Esophagus squamous epithelium (tissue), 5 donors: ENCODE measurements at regions not wholly inside any gene's neighbourhood (a gene's known extent, or its start where the extent isn't known, plus 50 kb on each side); places are given as distances from the start of the nearest gene placed in this dataset.
"Not testable (repeated sequence)": the region's sequence is repeated elsewhere in the genome, so short reads cannot be mapped to it uniquely, and the experiment has no call there.

Experiments used
- DNase-seq: peaks from one replicate; lab custom pipeline; 2025; lab: John Stamatoyannopoulos, UW
- H3K27ac ChIP-seq, 4 donors: fragments of 200-600 bp; sonication (generic); one replicate each; pipeline ENCODE4 v1.5.1; 2016 to 2019; ENCODE audit warnings: mild to moderate bottlenecking in 1 of 4
- H3K27me3 ChIP-seq, 4 donors: fragments of 200-600 bp; sonication (generic); 1 replicate in 3 of 4; 2 replicates in 1 of 4; pipeline versions ENCODE4 v1.5.1 to v1.6.0; 2017 to 2021; ENCODE audit warnings: antibody characterized with exemption in 1 of 4
- H3K36me3 ChIP-seq, 3 donors: fragments of 200-600 bp; sonication (generic); one replicate each; pipeline ENCODE4 v1.5.1; 2016 to 2019
- H3K4me1 ChIP-seq, 3 donors: fragments of 200-600 bp; sonication (generic); one replicate each; pipeline ENCODE4 v1.5.1; 2017 to 2019
- H3K4me3 ChIP-seq, 4 donors: fragments of 200-600 bp; sonication (generic); 1 replicate in 3 of 4; 2 replicates in 1 of 4; pipeline ENCODE4 v1.5.1; 2016 to 2019; ENCODE audit warnings: mild to moderate bottlenecking in 2 of 4, moderate library complexity in 1 of 4
- H3K9me3 ChIP-seq, 3 donors: fragments of 200-600 bp; sonication (generic); one replicate each; pipeline ENCODE4 v1.5.1; 2016 to 2019
- CTCF ChIP-seq, 6 experiments: fragments of 450-650 bp in 4 of 6; fragments of 200-600 bp in 2 of 6; sonication (generic) in 2 of 6; IDR thresholded peaks; one replicate each; pipeline ENCODE4 v1.5.1; 2016 to 2019; ENCODE audit warnings: antibody characterized with exemption in 6 of 6, mild to moderate bottlenecking in 4 of 6, moderate library complexity in 4 of 6
- POLR2A ChIP-seq, 4 donors: fragments of 450-650 bp; IDR thresholded peaks; one replicate each; pipeline ENCODE4 v1.6.1; 2017; ENCODE audit warnings: antibody characterized with exemption in 4 of 4, mild to moderate bottlenecking in 4 of 4, moderate library complexity in 3 of 4
- WGBS, 2 donors: methylation state at CpG; one replicate each; pipeline ENCODE4 v1.1.5; 2018; 5-methylcytosine and 5-hydroxymethylcytosine counted together
- intact Hi-C: fragments of 100-400 bp; cut with DNase I; formaldehyde crosslinking; loops from one replicate; pipeline ENCODE4 v1.15.0; 2022
- donor health status: DM: yes; HTN: yes; CAD: no.

- no peak for TF ChIP-seq CTCF (IDR thresholded peaks at IDR 0.05)
- TF ChIP-seq POLR2A (IDR thresholded peaks at IDR 0.05), result no peak
- Histone ChIP-seq H3K4me1 (peaks cover 0 to 35% (median 4%) of the 10 kb centered on the region in 3 donors), H3K9me3 (no peaks in the 10 kb centered on the region), H3K27me3 (no peaks in the 10 kb centered on the region), H3K27ac (no peak overlapping the region), H3K36me3 (no peaks in the 10 kb centered on the region), H3K4me3 (no peak overlapping the region)
- no peak for DNase-seq
- intact Hi-C loops, result no loop called here
- 64 to 68% methylated on average over 8 of the region's 8 CpGs for WGBS, 2 donors
Measured at GRCh38 chr3:27043328-27043955, 325.7 kb downstream of the NEK10 start.

GRCh38 chr3:27044931-27045481 is 324.2 kb downstream of the NEK10 start:
- Histone ChIP-seq H3K27ac (no peak overlapping the region), H3K9me3 (no peaks in the 10 kb centered on the region), H3K4me1 (peaks cover 0 to 35% (median 4%) of the 10 kb centered on the region in 3 donors), H3K27me3 (no peaks in the 10 kb centered on the region), H3K36me3 (no peaks in the 10 kb centered on the region), H3K4me3 (no peak overlapping the region)
- TF ChIP-seq CTCF (IDR thresholded peaks at IDR 0.05), result no peak
- TF ChIP-seq POLR2A (IDR thresholded peaks at IDR 0.05), result no peak
- WGBS, 2 donors, result 40 to 49% methylated on average over 2 of the region's 2 CpGs
- intact Hi-C loops, result no loop called here
- no peak for DNase-seq

- Histone ChIP-seq H3K27ac (peak overlapping the region in 2 of 4 donors; percentile 13 to 48), H3K9me3 (peaks cover 0 to under 1% (median 0%) of the 10 kb centered on the region in 3 donors), H3K4me3 (no peak overlapping the region), H3K27me3 (no peaks in the 10 kb centered on the region), H3K36me3 (no peaks in the 10 kb centered on the region), H3K4me1 (peaks cover 0 to 27% (median 4%) of the 10 kb centered on the region in 3 donors)
- intact Hi-C loops, result no loop called here
- DNase-seq, result no peak
- TF ChIP-seq POLR2A (IDR thresholded peaks at IDR 0.05) (no peak), CTCF (IDR thresholded peaks at IDR 0.05) (no peak)
Measured at GRCh38 chr3:27046351-27046750, 322.8 kb downstream of the NEK10 start.

GRCh38 chr3:27049792-27050191 is 319.4 kb downstream of the NEK10 start:
- peaks cover 0 to 14% (median 0%) of the 10 kb centered on the region in 3 donors for H3K9me3 ChIP-seq
- H3K36me3 ChIP-seq, result no peaks in the 10 kb centered on the region
- no peaks in the 10 kb centered on the region for H3K27me3 ChIP-seq
- H3K4me1 ChIP-seq, result peaks cover 0 to 26% (median 4%) of the 10 kb centered on the region in 3 donors
- intact Hi-C loops, result no loop called here
- no peak overlapping the region for H3K4me3 ChIP-seq
- H3K27ac ChIP-seq, result no peak overlapping the region
- TF ChIP-seq POLR2A (IDR thresholded peaks at IDR 0.05), result no peak
- no peak for TF ChIP-seq CTCF (IDR thresholded peaks at IDR 0.05)
- no peak for DNase-seq
- WGBS, 2 donors, result 43 to 48% methylated on average over 2 of the region's 2 CpGs

- WGBS, 2 donors, result 72 to 77% methylated on average over 3 of the region's 3 CpGs
- H3K27me3 ChIP-seq, H3K27ac ChIP-seq, intact Hi-C loops, DNase-seq, H3K36me3 ChIP-seq, H3K4me3 ChIP-seq, H3K4me1 ChIP-seq: not testable (repeated sequence)
- peaks cover 0 to 14% (median 0%) of the 10 kb centered on the region in 3 donors for H3K9me3 ChIP-seq
Measured at GRCh38 chr3:27051527-27051926, 317.7 kb downstream of the NEK10 start.
